ENCODE measurements at regions not wholly inside any gene's neighbourhood (a gene's known extent, or its start where the extent isn't known, plus 50 kb on each side); places are given as distances from the start of the nearest gene placed in this dataset.

DNA sequence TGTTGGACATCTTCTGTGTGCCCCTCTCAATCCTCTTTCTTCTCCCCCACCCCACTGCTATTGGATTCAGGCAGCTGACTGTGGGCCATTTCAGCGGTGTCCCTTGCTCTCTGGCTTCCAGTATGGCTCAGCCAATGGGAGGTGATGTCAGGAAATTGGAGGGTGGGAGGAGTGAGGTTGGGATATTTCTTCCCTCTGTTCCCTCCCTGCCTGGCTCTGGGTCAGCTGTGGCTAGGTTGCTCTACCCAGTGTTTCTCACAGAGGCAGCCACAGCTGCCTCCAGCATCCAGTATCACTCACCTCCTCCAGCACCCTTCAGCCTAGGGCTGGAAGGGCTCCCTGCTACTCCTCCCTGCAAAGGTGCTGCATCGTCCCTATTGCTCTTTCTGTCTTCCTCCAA, 423.5 kb downstream of the MIAT start:
- ChIA-PET POLR2A (ENCODE audit: low non-redundant PET) (no interaction called here), CTCF (no interaction called here)
- DNase-seq (ENCODE audit: low spot score), result no peak
- TF ChIP-seq, protein P1, sequence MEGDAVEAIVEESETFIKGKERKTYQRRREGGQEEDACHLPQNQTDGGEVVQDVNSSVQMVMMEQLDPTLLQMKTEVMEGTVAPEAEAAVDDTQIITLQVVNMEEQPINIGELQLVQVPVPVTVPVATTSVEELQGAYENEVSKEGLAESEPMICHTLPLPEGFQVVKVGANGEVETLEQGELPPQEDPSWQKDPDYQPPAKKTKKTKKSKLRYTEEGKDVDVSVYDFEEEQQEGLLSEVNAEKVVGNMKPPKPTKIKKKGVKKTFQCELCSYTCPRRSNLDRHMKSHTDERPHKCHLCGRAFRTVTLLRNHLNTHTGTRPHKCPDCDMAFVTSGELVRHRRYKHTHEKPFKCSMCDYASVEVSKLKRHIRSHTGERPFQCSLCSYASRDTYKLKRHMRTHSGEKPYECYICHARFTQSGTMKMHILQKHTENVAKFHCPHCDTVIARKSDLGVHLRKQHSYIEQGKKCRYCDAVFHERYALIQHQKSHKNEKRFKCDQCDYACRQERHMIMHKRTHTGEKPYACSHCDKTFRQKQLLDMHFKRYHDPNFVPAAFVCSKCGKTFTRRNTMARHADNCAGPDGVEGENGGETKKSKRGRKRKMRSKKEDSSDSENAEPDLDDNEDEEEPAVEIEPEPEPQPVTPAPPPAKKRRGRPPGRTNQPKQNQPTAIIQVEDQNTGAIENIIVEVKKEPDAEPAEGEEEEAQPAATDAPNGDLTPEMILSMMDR (conservative IDR thresholded peaks at IDR 0.05; ENCODE audit: low read depth), result no peak
- no peak overlapping the region for H3K27ac ChIP-seq

DNA sequence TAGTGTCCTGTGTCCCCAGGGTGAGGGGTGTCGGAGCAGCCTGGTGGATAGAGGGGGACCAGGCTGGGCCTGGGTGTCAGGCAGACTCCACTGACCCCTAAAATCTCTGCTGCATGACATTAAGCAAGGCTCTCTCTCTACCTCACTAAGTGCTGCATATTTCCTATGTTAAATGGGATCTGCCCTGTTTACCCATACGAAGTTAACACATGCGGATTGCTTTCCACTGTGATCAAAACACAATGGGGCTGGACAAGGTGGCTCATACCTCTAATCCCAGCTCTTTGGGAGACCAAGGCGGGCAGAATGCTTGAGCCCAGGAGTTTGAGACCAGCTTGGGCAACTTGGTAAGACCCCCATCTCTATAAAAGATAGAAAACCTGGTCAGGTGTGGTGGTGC, 426.2 kb downstream of the MIAT start:
- CTCF ChIA-PET, result no interaction called here

DNA sequence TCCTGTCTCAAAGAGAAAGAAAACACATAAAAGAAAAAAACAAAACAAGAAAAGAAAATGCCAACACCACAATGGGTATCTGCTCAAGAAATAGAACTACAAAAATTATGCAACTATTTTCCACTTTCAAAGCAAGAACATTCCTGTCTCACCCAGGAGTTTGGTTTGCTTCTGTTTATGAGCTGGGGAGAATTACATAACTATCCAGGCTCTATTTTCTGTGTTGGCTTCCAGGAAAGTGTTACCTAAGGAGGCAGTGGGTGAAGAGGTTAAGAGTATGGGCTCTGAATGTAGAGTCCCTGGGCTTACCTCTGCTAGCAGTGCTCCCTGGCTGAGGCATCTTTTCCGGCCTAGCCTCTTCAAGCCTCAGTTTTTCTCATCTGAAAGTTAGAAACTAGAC, 426.7 kb downstream of the MIAT start:
- DNase-seq (ENCODE audit: low spot score), result no peak
- ChIA-PET POLR2A (ENCODE audit: low non-redundant PET) (no interaction called here), CTCF (no interaction called here)
- H3K27ac ChIP-seq, result no peak overlapping the region
- TF ChIP-seq, protein P1 (conservative IDR thresholded peaks at IDR 0.05; ENCODE audit: low read depth), result no peak

More for the DNA sequence above, 426.2 kb downstream of the MIAT start:
- H3K27ac ChIP-seq, result no peak overlapping the region
- TF ChIP-seq, protein P1 (conservative IDR thresholded peaks at IDR 0.05; ENCODE audit: low read depth), result no peak
- POLR2A ChIA-PET (ENCODE audit: low non-redundant PET), result no interaction called here
- DNase-seq (ENCODE audit: low spot score), result no peak

DNA sequence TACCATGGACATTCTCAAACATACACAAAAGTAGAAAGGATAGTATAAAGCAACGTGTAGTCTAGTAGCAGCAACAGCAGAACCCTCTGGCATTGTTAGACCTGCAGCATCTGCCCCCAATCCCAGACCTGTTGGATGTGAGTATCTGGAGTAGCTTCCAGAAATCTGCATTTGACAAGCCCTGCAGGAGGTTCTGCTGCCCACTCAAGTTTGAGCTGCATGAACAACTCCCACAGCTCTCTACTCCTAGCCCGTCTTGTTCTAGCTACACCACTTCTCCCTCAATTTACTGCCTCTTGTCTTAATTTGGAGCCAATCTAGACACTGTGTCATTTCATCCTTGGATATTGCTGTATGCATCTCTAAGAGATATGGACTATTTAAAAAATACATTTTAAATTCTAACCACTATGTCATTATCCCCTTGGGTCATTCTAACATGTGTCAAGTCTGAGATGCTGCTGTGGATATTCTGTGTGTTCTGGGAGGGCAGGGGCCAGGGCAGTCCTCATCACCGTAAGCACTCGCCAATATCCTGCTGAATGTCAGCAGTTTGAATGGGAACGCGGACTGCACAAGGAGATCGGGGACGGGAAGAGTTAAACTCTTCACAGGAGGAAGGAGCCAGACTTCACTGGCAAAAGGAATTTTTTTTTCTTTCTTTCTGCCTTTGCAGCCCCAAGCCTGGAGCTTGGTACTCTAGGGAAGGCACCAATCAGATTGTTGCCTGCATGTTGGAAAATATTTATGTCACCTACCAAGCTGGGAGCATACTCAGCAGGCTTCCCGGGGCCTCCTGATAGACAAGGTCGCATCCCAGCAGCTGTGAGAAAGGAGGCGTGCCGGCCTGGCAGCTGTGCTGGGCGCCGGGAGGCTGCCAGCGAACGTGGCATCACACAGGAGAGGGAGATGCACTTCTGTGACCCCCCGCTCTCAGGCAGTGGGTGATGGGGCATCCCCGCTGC, 429.0 kb downstream of the MIAT start:
- no peak for DNase-seq (ENCODE audit: low spot score)
- no peak overlapping the region for H3K27ac ChIP-seq
- ChIA-PET POLR2A (ENCODE audit: low non-redundant PET) (no interaction called here), CTCF (interaction anchor here (0.6 to 0.7 kb wide), 2 partner anchors 88 to 181 kb away, joined by 3 to 6 read pairs; no protein-coding TSS in a partner anchor)
- TF ChIP-seq, protein P1 (conservative IDR thresholded peaks at IDR 0.05; ENCODE audit: low read depth), result no peak

DNA sequence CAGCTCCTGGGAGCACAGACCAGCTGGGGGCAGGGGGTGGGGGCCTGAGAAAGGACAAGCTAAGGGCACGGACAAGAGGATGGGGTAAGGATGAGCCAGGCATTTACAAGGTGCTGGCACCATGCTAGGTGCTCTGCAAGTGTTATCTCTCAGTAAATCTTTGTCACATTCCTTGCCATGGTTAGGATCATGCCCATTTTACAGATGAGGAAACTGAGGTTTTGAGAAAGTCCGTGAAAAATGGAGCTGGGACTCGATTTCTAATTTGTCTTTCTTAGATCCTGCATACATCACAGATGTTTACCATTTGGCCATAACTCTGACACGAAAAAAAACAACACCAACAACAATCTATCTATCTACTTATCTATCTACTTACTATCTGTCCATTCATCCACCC, 429.7 kb downstream of the MIAT start:
- TF ChIP-seq, protein P1 (conservative IDR thresholded peaks at IDR 0.05; ENCODE audit: low read depth), result no peak
- ChIA-PET POLR2A (ENCODE audit: low non-redundant PET) (no interaction called here), CTCF (interaction anchor here (0.6 to 0.7 kb wide), 2 partner anchors 89 to 182 kb away, joined by 3 to 6 read pairs; no protein-coding TSS in a partner anchor)
- H3K27ac ChIP-seq, result no peak overlapping the region
- no peak for DNase-seq (ENCODE audit: low spot score)

DNA sequence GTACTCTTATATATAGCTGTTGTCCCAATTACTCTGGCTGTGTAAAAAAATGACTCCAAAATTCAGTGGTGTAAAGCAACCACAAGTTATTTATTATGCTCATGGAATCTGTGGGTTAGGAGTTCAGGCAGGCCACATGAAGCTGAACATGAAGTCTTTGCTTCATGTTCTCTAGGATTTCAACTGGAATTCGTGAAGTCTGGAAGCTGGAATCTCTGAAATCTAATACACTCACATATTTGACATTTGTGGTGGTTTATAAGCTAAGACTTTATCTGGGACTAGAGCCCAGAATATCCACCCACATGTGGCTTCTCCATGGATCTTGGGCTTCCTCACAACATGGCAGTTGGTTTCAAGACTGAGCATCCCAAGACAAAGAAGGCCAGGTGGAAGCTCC, 430.6 kb downstream of the MIAT start:
- H3K27ac ChIP-seq, result no peak overlapping the region
- TF ChIP-seq, protein P1 (conservative IDR thresholded peaks at IDR 0.05; ENCODE audit: low read depth), result no peak
- CTCF ChIA-PET, result no interaction called here
- DNase-seq (ENCODE audit: low spot score), result no peak
- POLR2A ChIA-PET (ENCODE audit: low non-redundant PET), result no interaction called here
